LNCAP (cell line): ENCODE measurements at regions not wholly inside any gene's neighbourhood (a gene's known extent, or its start where the extent isn't known, plus 50 kb on each side); places are given as distances from the start of the nearest gene placed in this dataset.

ENCODE experiments used
- TF ChIP-seq, protein P1 (sequence below): fragments of 450-650 bp; IDR thresholded peaks from 2 replicates; pipeline ENCODE4 v1.5.1; 2017; ENCODE audit warnings: mild to moderate bottlenecking

DNA sequence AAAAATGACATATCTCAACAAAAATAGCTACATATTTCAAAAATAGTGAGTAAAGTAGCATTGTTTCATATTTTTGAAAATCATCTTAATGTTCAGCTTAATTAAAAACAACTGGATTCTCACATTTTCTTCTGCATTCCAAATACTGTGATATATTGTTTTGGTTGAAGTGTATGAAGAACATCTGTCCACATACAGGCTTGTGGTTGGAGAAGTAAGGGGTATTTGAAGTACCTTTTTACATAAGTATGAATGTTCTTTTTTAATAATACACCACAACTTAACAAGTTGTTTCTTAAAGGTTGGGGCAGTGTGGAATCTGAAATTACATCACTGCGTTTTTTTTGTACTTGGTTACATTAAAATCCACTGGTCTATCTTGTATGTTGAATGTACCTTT, 442.5 kb downstream of the KIF20B start:
- TF ChIP-seq, protein P1, sequence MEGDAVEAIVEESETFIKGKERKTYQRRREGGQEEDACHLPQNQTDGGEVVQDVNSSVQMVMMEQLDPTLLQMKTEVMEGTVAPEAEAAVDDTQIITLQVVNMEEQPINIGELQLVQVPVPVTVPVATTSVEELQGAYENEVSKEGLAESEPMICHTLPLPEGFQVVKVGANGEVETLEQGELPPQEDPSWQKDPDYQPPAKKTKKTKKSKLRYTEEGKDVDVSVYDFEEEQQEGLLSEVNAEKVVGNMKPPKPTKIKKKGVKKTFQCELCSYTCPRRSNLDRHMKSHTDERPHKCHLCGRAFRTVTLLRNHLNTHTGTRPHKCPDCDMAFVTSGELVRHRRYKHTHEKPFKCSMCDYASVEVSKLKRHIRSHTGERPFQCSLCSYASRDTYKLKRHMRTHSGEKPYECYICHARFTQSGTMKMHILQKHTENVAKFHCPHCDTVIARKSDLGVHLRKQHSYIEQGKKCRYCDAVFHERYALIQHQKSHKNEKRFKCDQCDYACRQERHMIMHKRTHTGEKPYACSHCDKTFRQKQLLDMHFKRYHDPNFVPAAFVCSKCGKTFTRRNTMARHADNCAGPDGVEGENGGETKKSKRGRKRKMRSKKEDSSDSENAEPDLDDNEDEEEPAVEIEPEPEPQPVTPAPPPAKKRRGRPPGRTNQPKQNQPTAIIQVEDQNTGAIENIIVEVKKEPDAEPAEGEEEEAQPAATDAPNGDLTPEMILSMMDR: no peak

DNA sequence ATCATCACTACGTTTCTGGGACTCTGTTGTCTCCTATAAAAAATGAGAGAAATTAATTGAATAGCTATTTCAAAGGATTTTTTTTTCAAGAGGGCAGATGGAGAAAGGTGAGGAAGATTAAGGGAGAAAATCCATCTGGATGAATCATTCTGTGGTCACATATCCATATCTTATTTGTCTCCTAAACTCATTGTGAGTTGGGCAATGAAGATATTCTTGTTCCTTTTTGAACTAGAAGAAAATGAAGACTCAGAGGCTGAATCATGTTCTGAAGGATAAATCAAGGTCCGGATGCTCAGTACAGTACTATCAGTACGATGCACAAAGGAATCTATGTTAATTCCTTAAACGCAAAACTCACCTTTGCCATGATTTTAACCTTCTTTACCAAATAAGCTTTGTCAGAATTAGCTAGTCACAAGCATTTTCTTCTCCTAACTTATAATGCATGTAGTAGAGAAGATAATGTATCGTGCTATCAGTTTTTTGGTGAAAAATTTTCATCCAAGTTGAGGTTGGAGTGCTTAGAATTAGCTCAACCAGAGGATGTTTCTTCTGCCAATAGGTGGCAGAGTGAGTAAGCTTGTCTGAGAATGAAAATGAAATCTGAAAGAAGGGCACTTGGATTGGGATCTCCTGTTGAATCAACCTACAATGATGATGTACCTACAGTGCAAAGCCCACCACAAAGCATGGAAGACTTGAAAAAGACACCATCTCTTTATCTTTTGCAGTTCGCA, 446.9 kb downstream of the KIF20B start:
- TF ChIP-seq, protein P1: peak; percentile 80

DNA sequence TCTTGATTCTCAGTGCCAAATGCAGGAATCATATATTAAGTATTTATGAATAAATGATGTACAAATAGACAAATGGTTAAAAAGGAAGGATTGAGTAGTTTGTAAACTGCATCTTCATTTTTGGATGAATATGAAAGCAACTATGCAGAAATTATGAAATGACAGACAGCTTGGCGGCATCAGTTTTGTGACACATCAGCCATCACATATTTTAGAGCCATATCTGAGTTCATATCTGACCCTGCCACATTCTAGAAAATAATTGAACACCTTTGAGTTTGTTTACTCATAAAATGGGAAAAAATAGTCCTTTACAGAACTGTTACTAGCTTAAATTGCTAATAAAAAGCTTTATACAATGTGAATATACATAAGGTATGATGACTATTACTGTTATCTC, 448.2 kb downstream of the KIF20B start:
- TF ChIP-seq, protein P1: no peak

DNA sequence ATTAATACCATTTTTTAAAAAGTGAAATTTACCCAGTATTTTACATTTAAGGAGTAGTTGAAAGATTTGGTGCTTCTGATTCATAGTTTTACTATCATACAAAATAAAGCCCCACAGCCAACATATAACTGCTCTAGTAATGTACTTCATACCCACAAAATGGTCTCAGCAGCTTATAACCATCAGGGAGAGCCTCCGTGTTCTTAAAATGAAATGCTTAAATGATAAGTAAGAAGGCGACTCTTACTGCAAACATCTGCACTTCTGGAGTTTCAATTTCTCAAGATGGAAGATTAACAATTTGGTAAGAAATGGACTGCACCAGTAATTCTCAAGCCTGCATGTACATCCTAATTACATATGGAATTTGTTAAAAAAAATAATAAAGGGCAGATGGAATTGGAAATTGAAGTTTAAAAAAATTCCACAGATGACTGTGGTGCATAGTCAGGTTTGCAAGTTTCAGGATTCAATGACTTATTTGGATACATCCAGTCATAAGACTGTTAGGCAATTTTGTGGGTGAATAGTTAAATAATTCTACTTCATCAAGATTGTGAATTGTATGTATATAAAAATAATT, 461.0 kb downstream of the KIF20B start:
- TF ChIP-seq, protein P1: no peak

DNA sequence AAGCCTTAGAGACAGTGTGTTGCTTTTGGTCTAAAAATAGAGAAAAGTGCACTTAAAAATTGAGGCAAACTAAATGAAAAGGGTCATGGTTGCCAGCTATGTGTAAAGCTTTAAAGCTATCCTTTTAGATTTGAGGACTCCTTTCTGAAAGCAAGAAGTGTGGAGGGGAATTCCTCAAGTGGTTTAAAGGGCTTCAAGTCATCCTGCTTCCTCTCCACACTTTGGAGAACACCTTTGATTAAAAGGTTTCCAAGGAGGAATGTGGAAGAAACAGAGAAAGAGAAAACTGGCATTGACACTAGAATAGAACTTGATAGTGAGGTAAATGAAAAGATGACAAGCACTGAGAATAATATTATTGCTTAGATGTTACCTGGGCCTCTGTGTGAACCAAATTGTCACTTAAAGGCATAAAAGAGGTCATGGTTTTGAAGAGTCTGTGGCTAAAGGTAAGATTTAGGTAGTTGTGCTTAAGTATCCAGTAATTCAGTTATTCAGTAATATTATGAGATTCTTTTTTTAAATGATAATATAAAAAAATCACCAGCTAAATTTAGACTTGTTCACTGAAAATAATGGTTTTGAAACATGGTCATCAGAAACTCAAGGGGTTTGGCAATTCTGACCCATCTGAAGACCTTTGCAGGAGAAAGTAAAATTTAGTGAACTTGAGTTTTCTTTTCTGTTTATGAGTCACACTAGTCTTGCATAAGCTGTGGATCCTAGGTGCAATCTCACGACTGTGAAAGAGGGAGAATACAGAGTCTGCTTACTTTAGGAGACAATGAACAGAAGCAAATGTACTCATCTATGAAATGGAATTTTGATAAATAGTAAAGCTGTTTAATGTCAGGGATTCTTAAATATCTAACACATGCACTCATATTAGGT, 466.0 kb downstream of the KIF20B start:
- TF ChIP-seq, protein P1: no peak

DNA sequence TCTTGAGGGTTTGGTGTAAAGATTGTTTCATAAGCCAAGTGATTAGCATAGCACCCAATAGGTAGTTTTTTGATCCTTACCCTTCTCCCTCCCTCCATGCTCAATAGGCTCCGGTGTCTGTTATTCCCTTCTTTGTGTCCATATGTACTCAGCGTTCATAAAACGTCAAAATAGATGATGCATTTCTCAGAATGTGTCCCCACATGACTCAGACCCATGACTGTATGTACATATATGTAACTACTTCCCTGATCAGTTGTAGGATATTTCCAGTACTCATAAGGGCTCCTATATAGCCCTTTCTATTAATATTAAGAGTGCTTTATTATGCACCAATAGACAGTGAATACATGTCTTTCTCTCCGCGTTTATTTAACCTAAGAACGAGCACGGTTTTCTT, 466.9 kb downstream of the KIF20B start:
- TF ChIP-seq, protein P1: no peak

DNA sequence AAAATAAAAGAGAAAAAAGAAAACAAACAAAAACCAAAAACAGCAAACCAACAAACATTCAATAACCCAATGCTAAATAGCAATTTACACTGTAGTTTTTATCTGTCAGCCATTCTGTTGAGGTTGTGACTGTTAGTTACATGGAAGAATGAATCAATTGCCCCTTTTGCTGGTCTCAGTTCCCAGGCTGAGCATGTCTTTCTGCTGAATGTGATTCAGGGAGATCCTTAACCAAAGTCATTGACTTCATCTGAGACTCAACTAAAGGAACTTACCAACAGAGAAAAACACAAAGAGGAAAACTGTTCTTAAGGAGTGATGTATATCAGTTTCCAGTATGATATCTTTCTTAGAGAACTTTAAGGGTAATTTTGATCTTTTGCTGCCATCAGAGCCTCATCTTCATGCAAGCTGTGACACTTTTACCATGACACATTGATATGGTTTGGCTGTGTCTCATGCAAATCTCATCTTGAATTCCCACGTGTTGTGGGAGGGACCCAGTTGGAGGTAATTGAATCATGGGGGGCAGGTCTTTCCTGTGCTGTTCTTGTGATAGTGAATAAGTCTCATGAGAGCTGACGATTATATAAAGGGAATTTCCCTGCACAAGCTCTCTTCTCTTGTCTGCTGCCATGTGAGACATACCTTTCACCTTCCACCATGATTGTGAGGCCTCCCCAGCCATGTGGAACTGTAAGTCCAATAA, 469.8 kb downstream of the KIF20B start:
- TF ChIP-seq, protein P1: no peak
